NCI-H2171 (cell line): ENCODE measurements at regions not wholly inside any gene's neighbourhood (a gene's known extent, or its start where the extent isn't known, plus 50 kb on each side); places are given as distances from the start of the nearest gene placed in this dataset.
A peak's percentile ranks its signal among the peaks of the same experiment; 100 is the strongest.

Experiments
- DNase-seq: peaks from one replicate; lab custom pipeline; 2025; lab: John Stamatoyannopoulos, UW

- no peak for DNase-seq
These were observed 440.9 kb upstream of the C9orf72 start for GRCh38 chr9:28014212-28014611.

GRCh38 chr9:28024676-28025075 lies 451.4 kb upstream of the C9orf72 start:
- DNase-seq = no peak

- DNase-seq = no peak
These were observed 451.9 kb upstream of the C9orf72 start for GRCh38 chr9:28025186-28025585.

- peak; percentile 40 for DNase-seq
These were observed 458.4 kb upstream of the C9orf72 start for GRCh38 chr9:28031521-28032267.

GRCh38 chr9:28032268-28032590 lies 458.9 kb upstream of the C9orf72 start:
- peak; percentile 23 for DNase-seq

- no peak for DNase-seq
These were observed 461.0 kb upstream of the C9orf72 start for GRCh38 chr9:28034242-28034641.

- DNase-seq = no peak
These were observed 464.7 kb upstream of the C9orf72 start for GRCh38 chr9:28037968-28038367.

- DNase-seq = no peak
These were observed 471.8 kb upstream of the C9orf72 start for GRCh38 chr9:28045051-28045450.

GRCh38 chr9:28050046-28050445 lies 476.8 kb upstream of the C9orf72 start:
- DNase-seq = no peak

- DNase-seq = no peak
These were observed 477.7 kb upstream of the C9orf72 start for GRCh38 chr9:28050941-28051340.

- no peak for DNase-seq
These were observed 478.6 kb upstream of the C9orf72 start for GRCh38 chr9:28051559-28052503.

- no peak for DNase-seq
These were observed 480.0 kb upstream of the C9orf72 start for GRCh38 chr9:28053096-28053777.

GRCh38 chr9:28056006-28056405 lies 482.7 kb upstream of the C9orf72 start:
- no peak for DNase-seq

- no peak for DNase-seq
These were observed 483.2 kb upstream of the C9orf72 start for GRCh38 chr9:28056466-28056865.

- DNase-seq = no peak
These were observed 485.9 kb upstream of the C9orf72 start for GRCh38 chr9:28059192-28059591.

GRCh38 chr9:28064241-28064815 lies 491.0 kb upstream of the C9orf72 start:
- DNase-seq = no peak

GRCh38 chr9:28073270-28073669 lies 500.0 kb upstream of the C9orf72 start:
- no peak for DNase-seq

GRCh38 chr9:28079677-28080076 lies 506.4 kb upstream of the C9orf72 start:
- no peak for DNase-seq

GRCh38 chr9:28082671-28083070 lies 509.4 kb upstream of the C9orf72 start:
- DNase-seq = no peak

- no peak for DNase-seq
These were observed 513.6 kb upstream of the C9orf72 start for GRCh38 chr9:28086881-28087280.

GRCh38 chr9:28092981-28093936 lies 520.0 kb upstream of the C9orf72 start:
- no peak for DNase-seq
